22Rv1 (cell line): ENCODE measurements at regions not wholly inside any gene's neighbourhood (a gene's known extent, or its start where the extent isn't known, plus 50 kb on each side); places are given as distances from the start of the nearest gene placed in this dataset.

Experiments
- CTCF ChIP-seq: fragments of 450-650 bp; IDR thresholded peaks from 2 replicates; pipeline ENCODE4 v1.5.1; 2017; ENCODE audit warnings: mild to moderate bottlenecking
- ZFX ChIP-seq: fragments of 450-650 bp; IDR thresholded peaks from 2 replicates; pipeline ENCODE4 v1.6.1; 2017; ENCODE audit warnings: antibody characterized with exemption, borderline replicate concordance

- TF ChIP-seq CTCF, result no peak
- no peak for TF ChIP-seq ZFX
These were observed 159.9 kb upstream of the PRR20A start for GRCh38 chr13:56980856-56981255.
